Prostate gland (tissue), 2 donors: ENCODE measurements at regions not wholly inside any gene's neighbourhood (a gene's known extent, or its start where the extent isn't known, plus 50 kb on each side); places are given as distances from the start of the nearest gene placed in this dataset.

Experiments
- DNase-seq: peaks from one replicate; pipeline ENCODE4 v3.0.0-alpha.2; 2019; ENCODE audit warnings: low spot score
- H3K27ac ChIP-seq, 2 donors: fragments of 200-600 bp; sonication (generic); 2 replicates each; pipeline ENCODE4 v1.5.1; 2017 to 2019
- H3K27me3 ChIP-seq: fragments of 200-600 bp; sonication (generic); replicated peaks from 2 replicates; pipeline ENCODE4 v1.5.1; 2019; ENCODE audit not compliant: insufficient read depth
- H3K36me3 ChIP-seq, 2 donors: fragments of 200-600 bp; sonication (generic); 1 replicate in 1 of 2; 2 replicates in 1 of 2; pipeline versions ENCODE4 v1.5.1 to v1.8.1; 2017 to 2019
- H3K4me1 ChIP-seq: fragments of 200-600 bp; sonication (generic); replicated peaks from 2 replicates; pipeline ENCODE4 v1.5.1; 2019
- H3K4me3 ChIP-seq, 2 donors: fragments of 200-600 bp; sonication (generic); 2 replicates each; pipeline ENCODE4 v1.5.1; 2017 to 2019
- H3K9me3 ChIP-seq: fragments of 200-600 bp; sonication (generic); 2 replicates; pipeline ENCODE4 v1.5.1; 2017
- POLR2A ChIP-seq: fragments of 450-650 bp; IDR thresholded peaks from one replicate; pipeline ENCODE4 v1.6.1; 2016; ENCODE audit warnings: antibody characterized with exemption, mild to moderate bottlenecking
- POLR2AphosphoS5 ChIP-seq: sonication (generic); formaldehyde crosslinking; IDR thresholded peaks from one replicate; pipeline ENCODE4 v1.6.1; 2017; ENCODE audit warnings: antibody characterized with exemption
- WGBS: methylation state at CpG from one replicate; pipeline ENCODE4 v1.1.5; 2018; 5-methylcytosine and 5-hydroxymethylcytosine counted together
- intact Hi-C: fragments of 100-400 bp; cut with DNase I; formaldehyde crosslinking; loops from one replicate; pipeline ENCODE4 v1.14.2; 2022
- TF ChIP-seq, protein P1 (sequence below), 4 experiments: fragments of 200-600 bp in 2 of 4; fragments of 450-650 bp in 2 of 4; sonication (generic) in 2 of 4; IDR thresholded peaks; 1 replicate in 3 of 4; 2 replicates in 1 of 4; pipeline ENCODE4 v1.5.1; 2016 to 2019; ENCODE audit warnings: antibody characterized with exemption in 4 of 4, mild to moderate bottlenecking in 2 of 4, moderate library complexity in 2 of 4

GRCh38 chr15:88391700-88392099, 75.5 kb downstream of the MRPL46 start:
- TF ChIP-seq, protein P1, sequence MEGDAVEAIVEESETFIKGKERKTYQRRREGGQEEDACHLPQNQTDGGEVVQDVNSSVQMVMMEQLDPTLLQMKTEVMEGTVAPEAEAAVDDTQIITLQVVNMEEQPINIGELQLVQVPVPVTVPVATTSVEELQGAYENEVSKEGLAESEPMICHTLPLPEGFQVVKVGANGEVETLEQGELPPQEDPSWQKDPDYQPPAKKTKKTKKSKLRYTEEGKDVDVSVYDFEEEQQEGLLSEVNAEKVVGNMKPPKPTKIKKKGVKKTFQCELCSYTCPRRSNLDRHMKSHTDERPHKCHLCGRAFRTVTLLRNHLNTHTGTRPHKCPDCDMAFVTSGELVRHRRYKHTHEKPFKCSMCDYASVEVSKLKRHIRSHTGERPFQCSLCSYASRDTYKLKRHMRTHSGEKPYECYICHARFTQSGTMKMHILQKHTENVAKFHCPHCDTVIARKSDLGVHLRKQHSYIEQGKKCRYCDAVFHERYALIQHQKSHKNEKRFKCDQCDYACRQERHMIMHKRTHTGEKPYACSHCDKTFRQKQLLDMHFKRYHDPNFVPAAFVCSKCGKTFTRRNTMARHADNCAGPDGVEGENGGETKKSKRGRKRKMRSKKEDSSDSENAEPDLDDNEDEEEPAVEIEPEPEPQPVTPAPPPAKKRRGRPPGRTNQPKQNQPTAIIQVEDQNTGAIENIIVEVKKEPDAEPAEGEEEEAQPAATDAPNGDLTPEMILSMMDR (IDR thresholded peaks at IDR 0.05): no peak
- no peak for TF ChIP-seq POLR2A
- TF ChIP-seq POLR2AphosphoS5: no peak
- intact Hi-C loops: no loop called here

DNA sequence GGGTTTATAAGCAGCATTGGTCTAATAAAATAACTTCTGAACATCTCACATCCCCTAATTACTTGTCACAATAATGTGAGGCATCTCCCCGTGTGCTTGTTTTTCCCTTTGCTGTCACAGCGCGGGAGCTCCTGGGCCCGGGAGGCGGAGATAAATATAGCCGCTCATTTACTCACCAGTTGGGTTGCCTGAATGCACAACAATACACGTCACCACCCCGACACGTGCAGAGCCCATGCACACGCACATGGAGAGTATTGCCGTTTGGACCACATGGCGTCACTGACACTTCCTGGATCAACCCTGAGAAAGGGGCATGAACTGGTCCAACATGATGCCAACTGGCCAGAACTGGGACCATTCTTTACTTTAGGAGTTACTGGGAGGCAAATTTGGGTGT, 76.2 kb downstream of the MRPL46 start:
- Histone ChIP-seq H3K27ac (no peak overlapping the region), H3K27me3 (no peaks in the 10 kb centered on the region), H3K36me3 (no peaks in the 10 kb centered on the region), H3K4me1 (peaks cover 6% of the 10 kb centered on the region), H3K4me3 (no peak overlapping the region), H3K9me3 (no peaks in the 10 kb centered on the region)
- no peak for DNase-seq
- intact Hi-C loops: no loop called here
- WGBS: 82% methylated on average over 12 of the region's 12 CpGs
- TF ChIP-seq POLR2A: no peak
- no peak for TF ChIP-seq POLR2AphosphoS5
- TF ChIP-seq, protein P1 (IDR thresholded peaks at IDR 0.05): no peak

More at GRCh38 chr15:88391700-88392099, 75.5 kb downstream of the MRPL46 start:
- no peak for DNase-seq
- Histone ChIP-seq H3K36me3 (no peaks in the 10 kb centered on the region), H3K27ac (no peak overlapping the region), H3K4me1 (peaks cover 6% of the 10 kb centered on the region), H3K4me3 (no peak overlapping the region), H3K27me3 (no peaks in the 10 kb centered on the region), H3K9me3 (no peaks in the 10 kb centered on the region)
- WGBS: 94% methylated on average over 2 of the region's 2 CpGs

GRCh38 chr15:88390164-88390901, 76.9 kb downstream of the MRPL46 start:
- Histone ChIP-seq H3K4me1 (peaks cover under 1% of the 10 kb centered on the region), H3K27me3 (no peaks in the 10 kb centered on the region), H3K27ac (no peak overlapping the region), H3K4me3 (no peak overlapping the region), H3K9me3 (no peaks in the 10 kb centered on the region), H3K36me3 (no peaks in the 10 kb centered on the region)
- intact Hi-C loops: no loop called here
- 69% methylated on average over 4 of the region's 4 CpGs for WGBS
- TF ChIP-seq POLR2AphosphoS5 (no peak), POLR2A (no peak)
- TF ChIP-seq, protein P1 (IDR thresholded peaks at IDR 0.05): no peak
- no peak for DNase-seq

DNA sequence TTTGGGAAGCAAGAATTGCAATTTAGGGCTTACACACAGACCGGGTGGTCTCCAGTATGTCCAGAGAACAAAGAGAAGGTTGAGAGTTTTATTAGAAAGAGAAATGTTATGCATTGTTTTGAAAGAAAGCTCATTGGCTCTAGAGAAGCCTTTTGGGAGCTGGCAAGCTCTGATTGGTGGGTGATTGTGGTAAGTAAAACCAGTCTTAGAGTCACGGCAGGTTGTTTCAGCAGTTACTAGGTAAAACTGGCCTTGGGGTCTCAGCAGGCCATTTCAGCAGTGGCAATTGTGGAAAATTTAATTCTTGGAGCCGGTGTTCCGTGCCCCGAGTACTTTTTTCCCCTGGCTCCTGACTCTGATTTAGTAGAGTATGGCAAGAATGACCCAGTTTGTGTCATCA, 78.1 kb downstream of the MRPL46 start:
- TF ChIP-seq, protein P1 (IDR thresholded peaks at IDR 0.05): no peak
- no peak for TF ChIP-seq POLR2A
- no peaks in the 10 kb centered on the region for H3K4me1 ChIP-seq

DNA sequence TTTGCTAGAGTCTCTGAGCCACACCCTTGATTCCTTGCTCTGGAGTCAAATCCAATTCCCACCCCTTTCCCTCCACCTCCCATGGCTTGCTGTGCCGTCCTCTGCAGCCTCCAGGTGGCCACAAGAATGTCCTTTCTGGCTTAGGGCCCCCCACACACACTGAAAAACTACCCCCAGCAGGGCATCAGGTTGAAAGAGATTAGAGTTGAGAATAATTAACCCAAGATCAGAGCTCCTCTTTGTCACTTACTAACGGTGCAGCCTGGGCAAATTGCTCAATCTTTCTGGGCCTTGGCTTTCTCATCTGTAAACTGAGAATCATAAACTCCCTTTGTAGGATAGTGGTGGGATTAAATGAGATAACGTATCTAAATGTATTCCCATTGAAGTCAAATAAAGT, 78.5 kb downstream of the MRPL46 start:
- Histone ChIP-seq H3K4me1 (no peaks in the 10 kb centered on the region), H3K27ac (no peak overlapping the region), H3K27me3 (no peaks in the 10 kb centered on the region), H3K9me3 (no peaks in the 10 kb centered on the region), H3K36me3 (no peaks in the 10 kb centered on the region), H3K4me3 (no peak overlapping the region)
- DNase-seq: no peak
- intact Hi-C loops: no loop called here
- 44% methylated on average over 3 of the region's 3 CpGs for WGBS
- TF ChIP-seq POLR2AphosphoS5: no peak
- TF ChIP-seq, protein P1 (IDR thresholded peaks at IDR 0.05): no peak
- no peak for TF ChIP-seq POLR2A

More for the DNA sequence above, 78.1 kb downstream of the MRPL46 start:
- no peak for DNase-seq
- intact Hi-C loops: no loop called here
- Histone ChIP-seq H3K9me3 (no peaks in the 10 kb centered on the region), H3K36me3 (no peaks in the 10 kb centered on the region), H3K27ac (no peak overlapping the region), H3K4me3 (no peak overlapping the region), H3K27me3 (no peaks in the 10 kb centered on the region)
- WGBS: 92% methylated on average over 5 of the region's 5 CpGs
